CD4-positive, alpha-beta T cell (primary cell): ENCODE measurements at regions not wholly inside any gene's neighbourhood (a gene's known extent, or its start where the extent isn't known, plus 50 kb on each side); places are given as distances from the start of the nearest gene placed in this dataset.

ENCODE experiments used
- ATAC-seq: fragments of 200-7000 bp; cut with Tn5 transposase; one replicate; pipeline ENCODE4 v1.10.0; 2022; ENCODE audit warnings: mild to moderate bottlenecking; ENCODE audit not compliant: poor library complexity
- CTCF ChIA-PET: fragments of 350-600 bp; sonication (Branson Sonifier 250); formaldehyde crosslinking; loops from one replicate; lab custom pipeline; 2021; ENCODE audit warnings: antibody characterized with exemption, inconsistent platforms; lab: Charles Lee
- POLR2A ChIA-PET: fragments of 350-600 bp; sonication (Branson Sonifier 250); formaldehyde crosslinking; loops from one replicate; lab custom pipeline; 2021; ENCODE audit warnings: antibody characterized with exemption, inconsistent platforms; lab: Charles Lee
- DNase-seq, 14 experiments: peaks; one replicate each; pipeline ENCODE4 v3.0.0-alpha.2; 2013 to 2020; ENCODE audit warnings: mixed read lengths in 2 of 14
- H3K27ac ChIP-seq, 2 donors: one replicate each; pipeline versions ENCODE4 v1.5.1 to v1.7.0; 2013; ENCODE audit warnings: low read length in 2 of 2, low read depth in 1 of 2, mild to moderate bottlenecking in 1 of 2
- H3K27me3 ChIP-seq, 2 experiments: 1 replicate in 1 of 2; 2 replicates in 1 of 2; pipeline versions ENCODE4 v1.6.1 to v1.7.0; 2013; ENCODE audit warnings: low read length in 2 of 2, control low read depth in 1 of 2, mild to moderate bottlenecking in 1 of 2, moderate library complexity in 1 of 2; ENCODE audit not compliant: insufficient read depth in 2 of 2, control insufficient read depth in 1 of 2
- H3K36me3 ChIP-seq: one replicate; pipeline ENCODE4 v1.6.1; 2013; ENCODE audit warnings: low read length, control low read depth; ENCODE audit not compliant: insufficient read depth
- H3K4me1 ChIP-seq: one replicate; pipeline ENCODE4 v1.6.1; 2013; ENCODE audit warnings: low read length, control low read depth; ENCODE audit not compliant: insufficient read depth
- H3K4me3 ChIP-seq: one replicate; pipeline ENCODE4 v1.5.1; 2013; ENCODE audit warnings: mild to moderate bottlenecking, low read length, moderate library complexity
- H3K9me3 ChIP-seq, 2 experiments: 1 replicate in 1 of 2; 2 replicates in 1 of 2; pipeline versions ENCODE4 v1.6.1 to v1.7.0; 2013; ENCODE audit warnings: low read length in 2 of 2, mild to moderate bottlenecking in 2 of 2, control low read depth in 1 of 2, moderate library complexity in 1 of 2; ENCODE audit not compliant: control insufficient read depth in 1 of 2, insufficient read depth in 1 of 2
- H3K27ac Mint-ChIP-seq: one replicate; pipeline ENCODE4 v1.8.0; 2020; ENCODE audit warnings: mixed read lengths
- H3K27me3 Mint-ChIP-seq: one replicate; pipeline ENCODE4 v1.8.0; 2021; ENCODE audit warnings: mixed read lengths
- H3K36me3 Mint-ChIP-seq: one replicate; pipeline ENCODE4 v1.8.0; 2021; ENCODE audit warnings: low read depth, mixed read lengths
- H3K4me1 Mint-ChIP-seq: one replicate; pipeline ENCODE4 v1.8.0; 2021; ENCODE audit warnings: low read depth, mixed read lengths
- H3K4me3 Mint-ChIP-seq: one replicate; pipeline ENCODE4 v1.8.0; 2020; ENCODE audit warnings: mild to moderate bottlenecking, mixed read lengths
- H3K9me3 Mint-ChIP-seq: one replicate; pipeline ENCODE4 v1.8.0; 2020; ENCODE audit warnings: mixed read lengths
- intact Hi-C, 2 experiments: fragments of 100-400 bp; cut with DNase I in 1 of 2; cut with micrococcal nuclease in 1 of 2; formaldehyde crosslinking; loops; one replicate each; pipeline versions ENCODE4 v1.15.1 to v1.9.0; 2023 to 2025; cut with DNase I, micrococcal nuclease
- TF ChIP-seq, protein P1 (sequence below): fragments of 200-600 bp; IDR thresholded peaks from one replicate; pipeline ENCODE4 v1.8.0; 2022; ENCODE audit warnings: antibody characterized with exemption, mild to moderate bottlenecking

GRCh38 chr17:71273441-71273840 is 847.4 kb upstream of the SOX9 start:
- Histone ChIP-seq H3K27me3 (no peaks in the 10 kb centered on the region), H3K36me3 (no peaks in the 10 kb centered on the region), H3K27ac (no peak overlapping the region), H3K4me3 (no peak overlapping the region), H3K4me1 (no peaks in the 10 kb centered on the region), H3K9me3 (peaks cover 0 to 2% of the 10 kb centered on the region in 2 experiments)
- ATAC-seq (no peak), DNase-seq (no peak)
- Mint-ChIP-seq H3K27me3 (no peaks in the 10 kb centered on the region), H3K9me3 (peaks cover 8% of the 10 kb centered on the region), H3K4me1 (no peaks in the 10 kb centered on the region), H3K27ac (no peak overlapping the region), H3K4me3 (no peak overlapping the region), H3K36me3 (no peaks in the 10 kb centered on the region)
- CTCF ChIA-PET: no interaction called here
- POLR2A ChIA-PET: no interaction called here
- intact Hi-C loops: no loop called here
- TF ChIP-seq, protein P1, sequence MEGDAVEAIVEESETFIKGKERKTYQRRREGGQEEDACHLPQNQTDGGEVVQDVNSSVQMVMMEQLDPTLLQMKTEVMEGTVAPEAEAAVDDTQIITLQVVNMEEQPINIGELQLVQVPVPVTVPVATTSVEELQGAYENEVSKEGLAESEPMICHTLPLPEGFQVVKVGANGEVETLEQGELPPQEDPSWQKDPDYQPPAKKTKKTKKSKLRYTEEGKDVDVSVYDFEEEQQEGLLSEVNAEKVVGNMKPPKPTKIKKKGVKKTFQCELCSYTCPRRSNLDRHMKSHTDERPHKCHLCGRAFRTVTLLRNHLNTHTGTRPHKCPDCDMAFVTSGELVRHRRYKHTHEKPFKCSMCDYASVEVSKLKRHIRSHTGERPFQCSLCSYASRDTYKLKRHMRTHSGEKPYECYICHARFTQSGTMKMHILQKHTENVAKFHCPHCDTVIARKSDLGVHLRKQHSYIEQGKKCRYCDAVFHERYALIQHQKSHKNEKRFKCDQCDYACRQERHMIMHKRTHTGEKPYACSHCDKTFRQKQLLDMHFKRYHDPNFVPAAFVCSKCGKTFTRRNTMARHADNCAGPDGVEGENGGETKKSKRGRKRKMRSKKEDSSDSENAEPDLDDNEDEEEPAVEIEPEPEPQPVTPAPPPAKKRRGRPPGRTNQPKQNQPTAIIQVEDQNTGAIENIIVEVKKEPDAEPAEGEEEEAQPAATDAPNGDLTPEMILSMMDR: no peak

- H3K4me3 Mint-ChIP-seq: no peak overlapping the region
- H3K27me3 Mint-ChIP-seq: no peaks in the 10 kb centered on the region
- H3K4me3 ChIP-seq: no peak overlapping the region
- no peaks in the 10 kb centered on the region for H3K36me3 ChIP-seq
- no peak overlapping the region for H3K27ac Mint-ChIP-seq
- TF ChIP-seq, protein P1: no peak
- H3K4me1 Mint-ChIP-seq: no peaks in the 10 kb centered on the region
- peaks cover 0 to 5% of the 10 kb centered on the region in 2 experiments for H3K9me3 ChIP-seq
- H3K36me3 Mint-ChIP-seq: no peaks in the 10 kb centered on the region
- POLR2A ChIA-PET: no interaction called here
- H3K9me3 Mint-ChIP-seq: peaks cover 4% of the 10 kb centered on the region
- DNase-seq: no peak
- ATAC-seq: no peak
- H3K27ac ChIP-seq: no peak overlapping the region
- no peaks in the 10 kb centered on the region for H3K27me3 ChIP-seq
- H3K4me1 ChIP-seq: no peaks in the 10 kb centered on the region
- intact Hi-C loops: no loop called here
- CTCF ChIA-PET: no interaction called here
These were observed 844.7 kb upstream of the SOX9 start for GRCh38 chr17:71276079-71276478.

- Histone ChIP-seq H3K36me3 (no peaks in the 10 kb centered on the region), H3K27me3 (no peaks in the 10 kb centered on the region), H3K27ac (no peak overlapping the region), H3K4me1 (no peaks in the 10 kb centered on the region), H3K9me3 (peaks cover 5 to 6% of the 10 kb centered on the region in 2 experiments), H3K4me3 (no peak overlapping the region)
- no peak overlapping the region for H3K27ac Mint-ChIP-seq
- ChIA-PET POLR2A (no interaction called here), CTCF (no interaction called here)
- TF ChIP-seq, protein P1: no peak
- intact Hi-C loops: no loop called here
- no peaks in the 10 kb centered on the region for H3K4me1 Mint-ChIP-seq
- no peaks in the 10 kb centered on the region for H3K36me3 Mint-ChIP-seq
- no peaks in the 10 kb centered on the region for H3K27me3 Mint-ChIP-seq
- H3K9me3 Mint-ChIP-seq: peaks cover 9% of the 10 kb centered on the region
- H3K4me3 Mint-ChIP-seq: no peak overlapping the region
- no peak for ATAC-seq
- DNase-seq: no peak
These were observed 837.3 kb upstream of the SOX9 start for GRCh38 chr17:71283486-71283885.
